ENCODE measurements at regions not wholly inside any gene's neighbourhood (a gene's known extent, or its start where the extent isn't known, plus 50 kb on each side); places are given as distances from the start of the nearest gene placed in this dataset.

DNA sequence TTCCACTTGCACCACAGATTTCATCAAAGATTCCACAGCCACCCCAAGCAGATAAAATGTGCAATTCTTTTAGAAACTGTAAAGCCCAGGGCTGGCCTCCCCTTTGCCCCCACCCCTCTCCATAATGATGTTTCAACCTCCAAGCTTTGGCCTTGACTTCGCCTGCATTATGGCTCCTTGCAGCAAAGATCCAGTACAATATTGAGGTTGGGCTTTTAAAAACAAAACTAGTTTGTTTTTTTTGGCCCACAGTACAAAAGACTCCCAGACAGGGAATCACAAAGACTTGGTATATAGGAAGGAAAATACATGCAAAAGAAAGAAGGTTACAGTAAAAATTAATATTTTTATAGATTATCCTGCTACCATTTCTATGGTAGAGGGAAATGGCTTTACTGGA, 356.5 kb upstream of the PTBP2 start:
- TF ChIP-seq, protein P1, sequence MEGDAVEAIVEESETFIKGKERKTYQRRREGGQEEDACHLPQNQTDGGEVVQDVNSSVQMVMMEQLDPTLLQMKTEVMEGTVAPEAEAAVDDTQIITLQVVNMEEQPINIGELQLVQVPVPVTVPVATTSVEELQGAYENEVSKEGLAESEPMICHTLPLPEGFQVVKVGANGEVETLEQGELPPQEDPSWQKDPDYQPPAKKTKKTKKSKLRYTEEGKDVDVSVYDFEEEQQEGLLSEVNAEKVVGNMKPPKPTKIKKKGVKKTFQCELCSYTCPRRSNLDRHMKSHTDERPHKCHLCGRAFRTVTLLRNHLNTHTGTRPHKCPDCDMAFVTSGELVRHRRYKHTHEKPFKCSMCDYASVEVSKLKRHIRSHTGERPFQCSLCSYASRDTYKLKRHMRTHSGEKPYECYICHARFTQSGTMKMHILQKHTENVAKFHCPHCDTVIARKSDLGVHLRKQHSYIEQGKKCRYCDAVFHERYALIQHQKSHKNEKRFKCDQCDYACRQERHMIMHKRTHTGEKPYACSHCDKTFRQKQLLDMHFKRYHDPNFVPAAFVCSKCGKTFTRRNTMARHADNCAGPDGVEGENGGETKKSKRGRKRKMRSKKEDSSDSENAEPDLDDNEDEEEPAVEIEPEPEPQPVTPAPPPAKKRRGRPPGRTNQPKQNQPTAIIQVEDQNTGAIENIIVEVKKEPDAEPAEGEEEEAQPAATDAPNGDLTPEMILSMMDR (tag by site-specific recombination; IDR thresholded peaks at IDR 0.05) = no peak
- TF ChIP-seq KLF10 (tag by site-specific recombination; IDR thresholded peaks at IDR 0.05) = no peak
- TF ChIP-seq, protein P2, sequence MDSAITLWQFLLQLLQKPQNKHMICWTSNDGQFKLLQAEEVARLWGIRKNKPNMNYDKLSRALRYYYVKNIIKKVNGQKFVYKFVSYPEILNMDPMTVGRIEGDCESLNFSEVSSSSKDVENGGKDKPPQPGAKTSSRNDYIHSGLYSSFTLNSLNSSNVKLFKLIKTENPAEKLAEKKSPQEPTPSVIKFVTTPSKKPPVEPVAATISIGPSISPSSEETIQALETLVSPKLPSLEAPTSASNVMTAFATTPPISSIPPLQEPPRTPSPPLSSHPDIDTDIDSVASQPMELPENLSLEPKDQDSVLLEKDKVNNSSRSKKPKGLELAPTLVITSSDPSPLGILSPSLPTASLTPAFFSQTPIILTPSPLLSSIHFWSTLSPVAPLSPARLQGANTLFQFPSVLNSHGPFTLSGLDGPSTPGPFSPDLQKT (IDR thresholded peaks at IDR 0.05; ENCODE audit: borderline replicate concordance, low read depth, low read length) = no peak
- TF ChIP-seq YY2 (tag by site-specific recombination; IDR thresholded peaks at IDR 0.05) = no peak
- TF ChIP-seq, protein P3, sequence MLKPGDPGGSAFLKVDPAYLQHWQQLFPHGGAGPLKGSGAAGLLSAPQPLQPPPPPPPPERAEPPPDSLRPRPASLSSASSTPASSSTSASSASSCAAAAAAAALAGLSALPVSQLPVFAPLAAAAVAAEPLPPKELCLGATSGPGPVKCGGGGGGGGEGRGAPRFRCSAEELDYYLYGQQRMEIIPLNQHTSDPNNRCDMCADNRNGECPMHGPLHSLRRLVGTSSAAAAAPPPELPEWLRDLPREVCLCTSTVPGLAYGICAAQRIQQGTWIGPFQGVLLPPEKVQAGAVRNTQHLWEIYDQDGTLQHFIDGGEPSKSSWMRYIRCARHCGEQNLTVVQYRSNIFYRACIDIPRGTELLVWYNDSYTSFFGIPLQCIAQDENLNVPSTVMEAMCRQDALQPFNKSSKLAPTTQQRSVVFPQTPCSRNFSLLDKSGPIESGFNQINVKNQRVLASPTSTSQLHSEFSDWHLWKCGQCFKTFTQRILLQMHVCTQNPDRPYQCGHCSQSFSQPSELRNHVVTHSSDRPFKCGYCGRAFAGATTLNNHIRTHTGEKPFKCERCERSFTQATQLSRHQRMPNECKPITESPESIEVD (tag by site-specific recombination; IDR thresholded peaks at IDR 0.05) = no peak
- no peak for TF ChIP-seq ZBTB1 (tag by site-specific recombination; IDR thresholded peaks at IDR 0.05)
- no peak for TF ChIP-seq MEIS1 (CRISPR knock-in tag; IDR thresholded peaks at IDR 0.05; ENCODE audit: borderline replicate concordance)

All from HEK293 (cell line).